ENCODE measurements at regions not wholly inside any gene's neighbourhood (a gene's known extent, or its start where the extent isn't known, plus 50 kb on each side); places are given as distances from the start of the nearest gene placed in this dataset.

DNA sequence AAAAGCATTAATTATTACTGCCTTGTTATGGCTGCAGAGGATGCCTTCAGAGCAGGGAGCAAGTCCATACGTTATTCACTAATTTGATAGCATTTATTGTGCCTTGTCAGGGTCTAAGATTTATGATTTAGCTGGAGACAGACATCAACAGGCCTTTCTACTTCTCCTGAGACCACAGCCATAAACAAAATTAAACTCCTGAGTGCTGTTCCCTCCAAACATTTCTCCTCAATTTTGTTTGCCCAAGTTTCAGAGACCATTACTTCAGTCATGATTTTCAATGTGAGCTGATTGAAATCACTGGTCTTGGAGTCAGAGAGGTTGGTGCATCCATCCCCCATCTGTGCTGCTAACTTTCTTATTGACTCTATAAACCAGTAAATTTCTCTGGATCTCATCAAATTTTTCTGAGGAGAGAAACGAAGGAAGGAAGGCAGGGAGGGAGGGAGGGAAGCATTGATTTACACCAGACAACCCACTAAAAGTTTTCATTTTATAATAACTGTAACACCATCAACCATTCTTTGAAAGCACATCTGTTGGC lies 423.6 kb upstream of the CDH11 start:
- H3K4me1 ChIP-seq (ENCODE audit: insufficient read depth, low read length, poor library complexity, severe bottlenecking), result no peaks in the 10 kb centered on the region
- BruUV-seq (replicated peaks), result no TSS peak
- H3K4me2 ChIP-seq (ENCODE audit: low read length), result no peak overlapping the region
- no peaks in the 10 kb centered on the region for H4K20me1 ChIP-seq (ENCODE audit: insufficient read depth, low read length)
- ChIA-PET POLR2A (interaction anchor here (0.7 to 1.4 kb wide), 2 partner anchors 13 to 552 kb away, joined by 3 to 4 read pairs; no protein-coding TSS in a partner anchor), CTCF (ENCODE audit: unreplicated experiment) (no interaction called here)
- no peak for TF ChIP-seq EZH2phosphoT487 (IDR thresholded peaks at IDR 0.05; ENCODE audit: borderline replicate concordance, low read depth, low read length)
- TF ChIP-seq, protein P1, sequence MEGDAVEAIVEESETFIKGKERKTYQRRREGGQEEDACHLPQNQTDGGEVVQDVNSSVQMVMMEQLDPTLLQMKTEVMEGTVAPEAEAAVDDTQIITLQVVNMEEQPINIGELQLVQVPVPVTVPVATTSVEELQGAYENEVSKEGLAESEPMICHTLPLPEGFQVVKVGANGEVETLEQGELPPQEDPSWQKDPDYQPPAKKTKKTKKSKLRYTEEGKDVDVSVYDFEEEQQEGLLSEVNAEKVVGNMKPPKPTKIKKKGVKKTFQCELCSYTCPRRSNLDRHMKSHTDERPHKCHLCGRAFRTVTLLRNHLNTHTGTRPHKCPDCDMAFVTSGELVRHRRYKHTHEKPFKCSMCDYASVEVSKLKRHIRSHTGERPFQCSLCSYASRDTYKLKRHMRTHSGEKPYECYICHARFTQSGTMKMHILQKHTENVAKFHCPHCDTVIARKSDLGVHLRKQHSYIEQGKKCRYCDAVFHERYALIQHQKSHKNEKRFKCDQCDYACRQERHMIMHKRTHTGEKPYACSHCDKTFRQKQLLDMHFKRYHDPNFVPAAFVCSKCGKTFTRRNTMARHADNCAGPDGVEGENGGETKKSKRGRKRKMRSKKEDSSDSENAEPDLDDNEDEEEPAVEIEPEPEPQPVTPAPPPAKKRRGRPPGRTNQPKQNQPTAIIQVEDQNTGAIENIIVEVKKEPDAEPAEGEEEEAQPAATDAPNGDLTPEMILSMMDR (conservative IDR thresholded peaks at IDR 0.05; ENCODE audit: low read length), result no peak
- H3K9me2 ChIP-seq (ENCODE audit: insufficient read depth, low read length), result no peaks in the 10 kb centered on the region
- H2AFZ ChIP-seq (ENCODE audit: low read length), result no peak overlapping the region
- no peak overlapping the region for H3K27ac ChIP-seq (ENCODE audit: low read depth, low read length, poor library complexity, severe bottlenecking)
- H3K4me3 ChIP-seq (ENCODE audit: low read depth, low read length, poor library complexity, severe bottlenecking), result no peak overlapping the region
- no peaks in the 10 kb centered on the region for H3K9me3 ChIP-seq (ENCODE audit: low read length)
- H3K36me3 ChIP-seq (ENCODE audit: insufficient read depth, low read length), result no peaks in the 10 kb centered on the region
- no peak for DNase-seq (ENCODE audit: low spot score)
- intact Hi-C loops (cut with micrococcal nuclease; ENCODE audit: unreplicated experiment), result no loop called here
- no peaks in the 10 kb centered on the region for H3K79me2 ChIP-seq (ENCODE audit: insufficient read depth, low read depth, low read length)

DNA sequence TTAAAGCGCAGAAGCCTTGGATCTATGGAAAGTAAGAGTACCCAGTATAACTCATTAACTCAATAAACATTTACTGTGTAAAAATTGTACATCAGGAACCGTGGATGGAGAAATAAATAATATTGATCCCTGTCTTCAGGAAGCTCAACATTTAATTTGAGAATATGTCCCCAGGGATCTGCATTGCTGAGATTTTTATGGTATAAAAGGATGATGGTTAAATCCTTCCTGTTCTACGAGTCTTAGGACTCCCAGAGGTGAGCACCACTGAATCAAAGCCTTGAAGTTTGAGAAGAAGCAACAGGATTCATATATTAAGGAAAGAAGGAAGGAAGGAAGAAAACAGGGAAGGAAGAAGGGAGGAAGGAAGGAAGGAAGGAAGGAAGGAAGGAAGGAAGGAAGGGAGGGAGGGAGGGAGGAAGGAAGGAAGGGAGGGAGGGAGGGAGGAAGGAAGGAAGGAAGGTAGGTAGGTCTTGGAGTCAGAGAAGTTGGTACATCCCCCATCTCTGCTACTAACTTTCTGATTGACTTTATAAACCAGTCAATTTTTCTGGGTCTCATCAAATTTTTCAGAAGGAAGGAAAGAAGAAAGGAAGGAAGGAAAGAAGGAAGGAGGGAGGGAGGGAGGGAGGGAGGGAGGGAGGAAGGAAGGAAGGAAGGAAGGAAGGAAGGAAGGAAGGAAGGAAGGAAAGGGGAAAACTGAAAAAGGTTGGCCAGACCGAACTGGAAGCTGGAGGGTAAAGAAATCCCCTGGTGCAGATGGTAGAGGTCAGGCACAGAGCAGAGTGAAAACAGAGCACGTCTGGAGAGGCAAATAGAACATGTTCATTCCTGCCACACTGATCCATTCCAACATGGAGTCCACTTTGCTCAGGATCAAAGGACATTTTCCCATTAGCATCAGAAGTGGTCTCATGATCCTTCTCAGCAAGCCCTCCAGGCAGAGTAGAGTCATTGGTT lies 422.2 kb upstream of the CDH11 start:
- no peaks in the 10 kb centered on the region for H3K79me2 ChIP-seq (ENCODE audit: insufficient read depth, low read depth, low read length)
- no TSS peak for BruUV-seq (replicated peaks)
- H3K4me2 ChIP-seq (ENCODE audit: low read length), result no peak overlapping the region
- no peak for DNase-seq (ENCODE audit: low spot score)
- H2AFZ ChIP-seq (ENCODE audit: low read length), result no peak overlapping the region
- H3K4me1 ChIP-seq (ENCODE audit: insufficient read depth, low read length, poor library complexity, severe bottlenecking), result no peaks in the 10 kb centered on the region
- intact Hi-C loops (cut with micrococcal nuclease; ENCODE audit: unreplicated experiment), result no loop called here
- no peaks in the 10 kb centered on the region for H4K20me1 ChIP-seq (ENCODE audit: insufficient read depth, low read length)
- ChIA-PET CTCF (ENCODE audit: unreplicated experiment) (no interaction called here), POLR2A (no interaction called here)
- TF ChIP-seq EZH2phosphoT487 (IDR thresholded peaks at IDR 0.05; ENCODE audit: borderline replicate concordance, low read depth, low read length), result no peak
- TF ChIP-seq, protein P1 (conservative IDR thresholded peaks at IDR 0.05; ENCODE audit: low read length), result no peak
- no peak overlapping the region for H3K27ac ChIP-seq (ENCODE audit: low read depth, low read length, poor library complexity, severe bottlenecking)
- no peak overlapping the region for H3K4me3 ChIP-seq (ENCODE audit: low read depth, low read length, poor library complexity, severe bottlenecking)
- no peaks in the 10 kb centered on the region for H3K36me3 ChIP-seq (ENCODE audit: insufficient read depth, low read length)
- H3K9me3 ChIP-seq (ENCODE audit: low read length), result no peaks in the 10 kb centered on the region
- H3K9me2 ChIP-seq (ENCODE audit: insufficient read depth, low read length), result no peaks in the 10 kb centered on the region

DNA sequence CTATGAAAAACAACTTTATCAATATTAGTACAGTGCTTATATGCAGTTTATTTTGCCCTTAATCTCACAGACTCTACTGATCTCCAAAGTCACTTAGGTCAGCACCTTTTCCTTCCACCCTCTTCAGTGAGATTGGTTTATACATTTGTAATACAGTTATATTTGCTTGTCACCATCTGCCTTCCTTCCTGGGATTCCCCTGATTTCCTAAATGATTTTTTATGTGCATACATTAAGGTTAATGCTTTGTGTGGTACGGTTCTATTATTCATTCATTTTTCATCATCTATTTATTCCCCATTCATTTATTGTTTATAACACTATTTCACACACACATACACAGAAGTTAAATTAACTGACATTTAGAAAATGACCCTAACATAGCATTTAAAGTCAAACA lies 419.8 kb upstream of the CDH11 start:
- no peak for DNase-seq (ENCODE audit: low spot score)
- H2AFZ ChIP-seq (ENCODE audit: low read length), result no peak overlapping the region
- no peak overlapping the region for H3K4me3 ChIP-seq (ENCODE audit: low read depth, low read length, poor library complexity, severe bottlenecking)
- no peaks in the 10 kb centered on the region for H3K79me2 ChIP-seq (ENCODE audit: insufficient read depth, low read depth, low read length)
- no peaks in the 10 kb centered on the region for H3K9me2 ChIP-seq (ENCODE audit: insufficient read depth, low read length)
- intact Hi-C loops (cut with micrococcal nuclease; ENCODE audit: unreplicated experiment), result no loop called here
- no peaks in the 10 kb centered on the region for H3K36me3 ChIP-seq (ENCODE audit: insufficient read depth, low read length)
- H3K4me2 ChIP-seq (ENCODE audit: low read length), result no peak overlapping the region
- no peaks in the 10 kb centered on the region for H4K20me1 ChIP-seq (ENCODE audit: insufficient read depth, low read length)
- CTCF ChIA-PET (ENCODE audit: unreplicated experiment), result no interaction called here
- no TSS peak for BruUV-seq (replicated peaks)
- H3K4me1 ChIP-seq (ENCODE audit: insufficient read depth, low read length, poor library complexity, severe bottlenecking), result no peaks in the 10 kb centered on the region
- POLR2A ChIA-PET, result interaction anchor here (0.7 kb wide), 1 partner anchor 47 kb away, joined by 3 read pairs; no protein-coding TSS in a partner anchor
- H3K9me3 ChIP-seq (ENCODE audit: low read length), result no peaks in the 10 kb centered on the region
- TF ChIP-seq, protein P1 (conservative IDR thresholded peaks at IDR 0.05; ENCODE audit: low read length), result no peak
- TF ChIP-seq EZH2phosphoT487 (IDR thresholded peaks at IDR 0.05; ENCODE audit: borderline replicate concordance, low read depth, low read length), result no peak
- no peak overlapping the region for H3K27ac ChIP-seq (ENCODE audit: low read depth, low read length, poor library complexity, severe bottlenecking)
